Suprapubic skin (tissue), 4 donors: ENCODE measurements at regions not wholly inside any gene's neighbourhood (a gene's known extent, or its start where the extent isn't known, plus 50 kb on each side); places are given as distances from the start of the nearest gene placed in this dataset.

Experiments used
- DNase-seq, 2 donors: peaks; one replicate each; pipeline ENCODE4 v3.0.0-alpha.2; 2019; ENCODE audit warnings: low spot score in 2 of 2
- H3K27ac ChIP-seq: fragments of 200-600 bp; sonication (generic); one replicate; pipeline ENCODE4 v1.5.1; 2019
- H3K27me3 ChIP-seq: fragments of 200-600 bp; sonication (generic); one replicate; pipeline ENCODE4 v1.5.1; 2019
- H3K36me3 ChIP-seq: fragments of 200-600 bp; sonication (generic); one replicate; pipeline ENCODE4 v1.5.1; 2019
- H3K4me1 ChIP-seq: fragments of 200-600 bp; sonication (generic); one replicate; pipeline ENCODE4 v1.5.1; 2019
- H3K4me3 ChIP-seq: fragments of 200-600 bp; sonication (generic); one replicate; pipeline ENCODE4 v1.5.1; 2019; ENCODE audit warnings: mild to moderate bottlenecking
- H3K9me3 ChIP-seq: fragments of 200-600 bp; sonication (generic); one replicate; pipeline ENCODE4 v1.5.1; 2019
- EP300 ChIP-seq: sonication (generic); formaldehyde crosslinking; IDR thresholded peaks from one replicate; pipeline ENCODE4 v1.6.1; 2017; ENCODE audit warnings: antibody characterized with exemption
- POLR2A ChIP-seq, 2 donors: fragments of 450-650 bp; IDR thresholded peaks; one replicate each; pipeline ENCODE4 v1.6.1; 2017; ENCODE audit warnings: antibody characterized with exemption in 2 of 2, mild to moderate bottlenecking in 2 of 2, moderate library complexity in 2 of 2
- POLR2AphosphoS5 ChIP-seq, 3 donors: sonication (generic); formaldehyde crosslinking; IDR thresholded peaks; one replicate each; pipeline ENCODE4 v1.6.1; 2017; ENCODE audit warnings: antibody characterized with exemption in 3 of 3
- WGBS: methylation state at CpG from one replicate; pipeline ENCODE4 v1.1.5; 2018; 5-methylcytosine and 5-hydroxymethylcytosine counted together
- TF ChIP-seq, protein P1 (sequence below), 2 donors: fragments of 200-600 bp in 1 of 2; fragments of 450-650 bp in 1 of 2; sonication (generic) in 1 of 2; IDR thresholded peaks; one replicate each; pipeline ENCODE4 v1.5.1; 2016 to 2019; ENCODE audit warnings: antibody characterized with exemption in 2 of 2, mild to moderate bottlenecking in 1 of 2, moderate library complexity in 1 of 2

DNA sequence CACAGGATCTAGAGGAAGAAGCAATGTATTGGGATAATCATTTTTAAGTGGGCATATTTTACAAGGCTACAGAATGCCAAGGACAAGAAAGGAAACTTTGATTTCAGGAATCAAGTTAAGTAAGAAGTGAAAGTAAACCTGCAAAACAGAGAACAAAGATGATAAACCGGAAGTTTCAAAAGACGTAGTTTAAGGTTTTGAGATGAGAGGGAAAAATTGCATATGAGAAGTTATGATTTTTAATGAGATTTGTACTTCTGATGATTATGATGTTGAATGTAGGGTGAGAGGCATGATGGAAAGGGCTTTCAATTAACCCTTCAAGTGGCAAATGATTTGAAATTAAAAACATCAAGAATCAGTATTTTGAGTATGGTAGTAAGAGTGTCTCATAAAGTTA lies 134.9 kb downstream of the CAPZA3 start:
- Histone ChIP-seq H3K4me3 (no peak overlapping the region), H3K4me1 (no peaks in the 10 kb centered on the region), H3K27ac (no peak overlapping the region), H3K9me3 (no peaks in the 10 kb centered on the region), H3K36me3 (no peaks in the 10 kb centered on the region), H3K27me3 (no peaks in the 10 kb centered on the region)
- DNase-seq, result no peak
- 58% methylated on average over 2 of the region's 2 CpGs for WGBS
- TF ChIP-seq POLR2AphosphoS5 (IDR thresholded peaks at IDR 0.05) (no peak), POLR2A (IDR thresholded peaks at IDR 0.05) (no peak)
- TF ChIP-seq, protein P1, sequence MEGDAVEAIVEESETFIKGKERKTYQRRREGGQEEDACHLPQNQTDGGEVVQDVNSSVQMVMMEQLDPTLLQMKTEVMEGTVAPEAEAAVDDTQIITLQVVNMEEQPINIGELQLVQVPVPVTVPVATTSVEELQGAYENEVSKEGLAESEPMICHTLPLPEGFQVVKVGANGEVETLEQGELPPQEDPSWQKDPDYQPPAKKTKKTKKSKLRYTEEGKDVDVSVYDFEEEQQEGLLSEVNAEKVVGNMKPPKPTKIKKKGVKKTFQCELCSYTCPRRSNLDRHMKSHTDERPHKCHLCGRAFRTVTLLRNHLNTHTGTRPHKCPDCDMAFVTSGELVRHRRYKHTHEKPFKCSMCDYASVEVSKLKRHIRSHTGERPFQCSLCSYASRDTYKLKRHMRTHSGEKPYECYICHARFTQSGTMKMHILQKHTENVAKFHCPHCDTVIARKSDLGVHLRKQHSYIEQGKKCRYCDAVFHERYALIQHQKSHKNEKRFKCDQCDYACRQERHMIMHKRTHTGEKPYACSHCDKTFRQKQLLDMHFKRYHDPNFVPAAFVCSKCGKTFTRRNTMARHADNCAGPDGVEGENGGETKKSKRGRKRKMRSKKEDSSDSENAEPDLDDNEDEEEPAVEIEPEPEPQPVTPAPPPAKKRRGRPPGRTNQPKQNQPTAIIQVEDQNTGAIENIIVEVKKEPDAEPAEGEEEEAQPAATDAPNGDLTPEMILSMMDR (IDR thresholded peaks at IDR 0.05), result no peak

DNA sequence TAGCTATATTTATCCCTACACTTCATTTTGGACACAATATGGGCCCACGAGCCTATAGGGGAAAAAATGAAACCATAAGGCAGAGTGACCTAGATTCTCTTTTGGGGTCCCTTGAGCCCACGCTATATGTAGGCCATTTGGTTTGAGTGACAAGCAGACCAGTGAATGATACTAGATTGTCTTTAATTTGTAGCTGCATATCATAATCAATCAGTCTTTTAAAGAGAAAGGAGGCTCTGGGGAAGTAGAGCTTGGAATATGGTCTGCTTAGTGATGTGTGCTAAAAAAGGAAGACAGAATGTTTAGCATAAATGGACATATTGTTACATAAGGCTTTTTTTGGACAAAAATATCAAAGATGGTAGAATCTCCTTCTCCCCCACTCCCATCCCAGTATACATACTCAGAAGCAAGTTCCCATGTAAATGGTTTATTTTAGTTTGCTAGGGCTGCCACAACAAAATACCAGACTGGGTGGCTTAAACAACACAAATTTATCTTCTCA lies 140.8 kb downstream of the CAPZA3 start:
- Histone ChIP-seq H3K27me3 (no peaks in the 10 kb centered on the region), H3K27ac (no peak overlapping the region), H3K4me1 (no peaks in the 10 kb centered on the region), H3K36me3 (no peaks in the 10 kb centered on the region), H3K4me3 (no peak overlapping the region), H3K9me3 (no peaks in the 10 kb centered on the region)
- 95% methylated on average over 2 of the region's 2 CpGs for WGBS
- TF ChIP-seq POLR2AphosphoS5 (IDR thresholded peaks at IDR 0.05) (no peak), POLR2A (IDR thresholded peaks at IDR 0.05) (no peak), EP300 (no peak)
- TF ChIP-seq, protein P1 (IDR thresholded peaks at IDR 0.05), result no peak
- no peak for DNase-seq

DNA sequence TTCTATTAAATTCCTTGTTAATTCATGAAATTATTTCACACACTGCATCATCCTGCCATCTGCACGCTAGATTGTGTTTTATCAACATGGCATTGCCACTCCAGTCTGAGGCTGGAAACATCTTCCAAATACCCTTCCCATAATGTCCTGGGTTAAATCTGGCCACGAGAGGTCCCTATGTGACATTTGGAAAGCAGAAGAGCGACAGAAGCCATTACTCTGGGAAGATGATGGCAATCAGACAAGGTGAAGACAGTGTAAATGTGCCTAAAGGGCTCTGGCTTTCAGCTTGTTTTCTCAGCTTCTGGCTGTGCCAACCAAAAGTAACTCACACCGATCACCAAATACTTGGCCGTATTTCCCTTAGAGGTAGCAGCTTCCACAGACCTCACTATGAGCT lies 144.8 kb downstream of the CAPZA3 start:
- H3K4me1 ChIP-seq, result no peaks in the 10 kb centered on the region
- WGBS, result 75% methylated on average over 5 of the region's 5 CpGs

DNA sequence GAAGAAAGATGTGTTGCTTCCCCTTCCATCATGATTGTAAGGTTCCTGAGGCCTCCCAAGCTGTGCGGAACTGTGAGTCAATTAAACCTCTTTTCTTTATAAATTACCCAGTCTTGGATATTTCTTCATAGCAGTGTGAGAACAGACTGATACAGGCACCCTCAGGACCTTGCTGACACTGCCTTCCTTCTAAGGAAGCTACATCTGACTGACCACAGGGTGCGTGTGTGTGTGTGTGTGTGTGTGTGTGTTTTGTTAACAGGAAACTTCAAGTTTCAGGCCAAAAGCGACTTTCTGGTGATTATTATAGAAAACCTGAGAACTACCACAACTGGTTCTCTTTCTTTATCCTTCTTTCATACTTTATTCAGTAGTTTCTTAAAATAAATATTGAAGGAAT lies 149.0 kb downstream of the CAPZA3 start:
- Histone ChIP-seq H3K27me3 (no peaks in the 10 kb centered on the region), H3K4me1 (no peaks in the 10 kb centered on the region), H3K27ac (no peak overlapping the region), H3K9me3 (no peaks in the 10 kb centered on the region), H3K36me3 (no peaks in the 10 kb centered on the region), H3K4me3 (no peak overlapping the region)
- WGBS, result 67% methylated on average over 3 of the region's 3 CpGs
- no peak for TF ChIP-seq EP300
- no peak for TF ChIP-seq POLR2A (IDR thresholded peaks at IDR 0.05)
- TF ChIP-seq POLR2AphosphoS5 (IDR thresholded peaks at IDR 0.05), result no peak
- TF ChIP-seq, protein P1 (IDR thresholded peaks at IDR 0.05), result no peak
- DNase-seq, result no peak

More for the DNA sequence above, 144.8 kb downstream of the CAPZA3 start:
- no peaks in the 10 kb centered on the region for H3K36me3 ChIP-seq
- no peaks in the 10 kb centered on the region for H3K9me3 ChIP-seq
- H3K4me3 ChIP-seq, result no peak overlapping the region
- DNase-seq, result no peak
- TF ChIP-seq POLR2AphosphoS5 (IDR thresholded peaks at IDR 0.05) (no peak), POLR2A (IDR thresholded peaks at IDR 0.05) (no peak), EP300 (no peak)
- TF ChIP-seq, protein P1 (IDR thresholded peaks at IDR 0.05), result no peak
- no peaks in the 10 kb centered on the region for H3K27me3 ChIP-seq
- H3K27ac ChIP-seq, result no peak overlapping the region

DNA sequence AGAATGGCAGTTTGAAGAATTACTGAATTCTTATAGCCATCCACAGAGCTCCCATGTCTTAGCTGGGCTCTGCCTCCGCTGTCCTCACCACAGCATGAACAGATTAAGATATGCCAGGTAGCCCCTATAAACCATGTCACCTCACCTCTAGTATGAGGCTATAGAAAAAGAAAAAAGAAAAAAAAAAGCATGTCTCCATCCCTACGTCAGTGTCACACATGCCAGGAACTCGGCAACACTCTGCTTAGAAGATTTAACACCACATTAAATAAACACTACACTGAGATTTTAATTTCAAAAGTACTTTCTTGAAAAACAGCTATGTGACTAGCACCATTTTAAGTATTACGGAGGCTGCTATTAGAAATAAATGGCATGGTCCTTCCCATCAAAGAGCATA lies 149.4 kb downstream of the CAPZA3 start:
- no peaks in the 10 kb centered on the region for H3K36me3 ChIP-seq
- 86% methylated on average over 4 of the region's 4 CpGs for WGBS
- no peak overlapping the region for H3K4me3 ChIP-seq
- no peak for DNase-seq
- no peak for TF ChIP-seq EP300
- TF ChIP-seq, protein P1 (IDR thresholded peaks at IDR 0.05), result no peak
- H3K27me3 ChIP-seq, result no peaks in the 10 kb centered on the region
- no peaks in the 10 kb centered on the region for H3K9me3 ChIP-seq
- no peak overlapping the region for H3K27ac ChIP-seq
- H3K4me1 ChIP-seq, result no peaks in the 10 kb centered on the region
